Stimulated activated CD4-positive, alpha-beta T cell treated with anti-CD3 and anti-CD28 coated beads, Interleukin-2, amount 100 ng/mL, for 48 hours (primary cell): ENCODE measurements at regions not wholly inside any gene's neighbourhood (a gene's known extent, or its start where the extent isn't known, plus 50 kb on each side); places are given as distances from the start of the nearest gene placed in this dataset.

Source experiments
- DNase-seq, 2 donors: peaks; one replicate each; pipeline ENCODE4 v3.0.0-alpha.2; 2020

- no peak for DNase-seq
Measured at GRCh38 chr12:98151984-98152383, 363.4 kb upstream of the TMPO start.

- no peak for DNase-seq
Measured at GRCh38 chr12:98154850-98155249, 360.5 kb upstream of the TMPO start.

GRCh38 chr12:98156697-98157096, 358.7 kb upstream of the TMPO start:
- DNase-seq = no peak

GRCh38 chr12:98162906-98163678, 352.3 kb upstream of the TMPO start:
- no peak for DNase-seq

GRCh38 chr12:98172304-98172703, 343.1 kb upstream of the TMPO start:
- no peak for DNase-seq

GRCh38 chr12:98172801-98173200, 342.6 kb upstream of the TMPO start:
- DNase-seq = no peak

- DNase-seq = no peak
Measured at GRCh38 chr12:98173773-98174427, 341.5 kb upstream of the TMPO start.

- DNase-seq = no peak
Measured at GRCh38 chr12:98174428-98174809, 341.0 kb upstream of the TMPO start.

- DNase-seq = no peak
Measured at GRCh38 chr12:98178126-98178525, 337.3 kb upstream of the TMPO start.

GRCh38 chr12:98179151-98179550, 336.2 kb upstream of the TMPO start:
- DNase-seq = no peak

- DNase-seq = no peak
Measured at GRCh38 chr12:98180603-98181002, 334.8 kb upstream of the TMPO start.

GRCh38 chr12:98182821-98183220, 332.6 kb upstream of the TMPO start:
- no peak for DNase-seq

- DNase-seq = no peak
Measured at GRCh38 chr12:98185606-98186005, 329.8 kb upstream of the TMPO start.

GRCh38 chr12:98188650-98189077, 326.7 kb upstream of the TMPO start:
- DNase-seq = no peak

GRCh38 chr12:98194591-98194990, 320.8 kb upstream of the TMPO start:
- DNase-seq = no peak

- DNase-seq = no peak
Measured at GRCh38 chr12:98198261-98198982, 317.0 kb upstream of the TMPO start.

- no peak for DNase-seq
Measured at GRCh38 chr12:98208816-98209215, 306.6 kb upstream of the TMPO start.

GRCh38 chr12:98211909-98212695, 303.3 kb upstream of the TMPO start:
- no peak for DNase-seq

GRCh38 chr12:98213556-98213955, 301.8 kb upstream of the TMPO start:
- DNase-seq = no peak

- no peak for DNase-seq
Measured at GRCh38 chr12:98217257-98217656, 298.1 kb upstream of the TMPO start.

GRCh38 chr12:98220636-98221035, 294.8 kb upstream of the TMPO start:
- no peak for DNase-seq

- DNase-seq = no peak
Measured at GRCh38 chr12:98221243-98221808, 294.1 kb upstream of the TMPO start.

GRCh38 chr12:98222135-98222534, 293.3 kb upstream of the TMPO start:
- no peak for DNase-seq
